SK-N-MC (cell line): ENCODE measurements at regions not wholly inside any gene's neighbourhood (a gene's known extent, or its start where the extent isn't known, plus 50 kb on each side); places are given as distances from the start of the nearest gene placed in this dataset.

ENCODE experiments used
- EZH2 ChIP-seq: fragments of 200-600 bp; sonication (generic); IDR thresholded peaks from one replicate; pipeline ENCODE4 v1.6.1; 2017; ENCODE audit warnings: antibody characterized with exemption
- FOXP2 ChIP-seq: optimal IDR thresholded peaks from 2 replicates; pipeline ENCODE3; 2011; ENCODE audit warnings: mild to moderate bottlenecking, moderate library complexity; ENCODE audit not compliant: insufficient read depth; ENCODE audit errors: extremely low read length, control extremely low read depth
- POLR2AphosphoS5 ChIP-seq: IDR thresholded peaks from 2 replicates; pipeline ENCODE4 v1.6.1; 2012; ENCODE audit warnings: mild to moderate bottlenecking, low read depth, low read length, borderline replicate concordance

GRCh38 chr4:18751083-18751482 lies 729.5 kb upstream of the LCORL start:
- TF ChIP-seq EZH2 (no peak), POLR2AphosphoS5 (no peak), FOXP2 (no peak)
